ENCODE measurements at regions not wholly inside any gene's neighbourhood (a gene's known extent, or its start where the extent isn't known, plus 50 kb on each side); places are given as distances from the start of the nearest gene placed in this dataset.

DNA sequence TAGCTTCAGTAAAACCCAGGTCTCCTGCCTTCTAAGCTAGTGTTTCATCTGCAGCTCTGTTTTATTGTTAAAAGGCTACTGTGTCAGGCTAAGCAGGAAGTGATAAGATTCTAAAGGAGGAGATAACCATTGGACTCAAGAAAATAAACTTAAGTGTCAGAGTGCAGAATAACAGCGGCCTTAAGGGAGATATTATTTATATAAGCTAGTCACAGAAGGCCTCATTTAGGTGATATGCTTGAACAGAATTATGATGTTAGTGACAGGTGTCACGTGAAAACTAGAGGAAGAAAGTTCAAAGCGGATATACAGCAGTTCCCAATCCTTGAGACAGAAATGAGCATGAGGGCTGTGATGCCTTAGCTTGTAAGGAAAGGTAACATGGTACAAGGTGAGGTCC, 373.4 kb downstream of the FOXG1 start:
- Histone ChIP-seq H3K27me3 (no peaks in the 10 kb centered on the region), H3K36me3 (no peaks in the 10 kb centered on the region), H3K27ac (no peak overlapping the region), H3K4me3 (no peak overlapping the region), H3K9me3 (no peaks in the 10 kb centered on the region), H3K4me1 (no peaks in the 10 kb centered on the region)
- WGBS, result 76% methylated on average over 3 of the region's 3 CpGs
- DNase-seq (ENCODE audit: low spot score in 2 of 2), result no peak
- TF ChIP-seq POLR2AphosphoS5 (IDR thresholded peaks at IDR 0.05), result no peak
- TF ChIP-seq EP300 (IDR thresholded peaks at IDR 0.05), result no peak
- no peak for TF ChIP-seq POLR2A (IDR thresholded peaks at IDR 0.05)
- TF ChIP-seq CTCF (IDR thresholded peaks at IDR 0.05), result no peak

DNA sequence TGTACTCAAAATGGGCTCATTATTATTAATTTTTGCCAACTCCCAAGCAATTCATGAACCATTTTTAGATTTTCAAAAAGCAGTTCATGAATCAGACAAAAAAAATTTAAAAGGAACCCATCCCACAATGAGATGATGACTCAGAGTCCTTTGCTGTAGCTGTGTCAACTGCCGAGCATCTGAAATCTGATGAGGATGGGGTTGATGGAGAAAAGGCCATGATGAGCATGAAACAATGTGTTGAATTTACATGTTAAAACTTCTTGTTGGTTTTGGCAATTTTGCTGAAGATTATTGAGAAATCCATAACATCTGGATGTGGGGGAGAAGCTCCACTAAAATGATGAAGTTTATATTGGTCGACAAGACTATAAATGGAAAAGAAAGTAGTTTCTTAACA, 378.0 kb downstream of the FOXG1 start:
- H3K4me1 ChIP-seq, result no peaks in the 10 kb centered on the region
- H3K27ac ChIP-seq, result no peak overlapping the region
- WGBS, result 50% methylated on average over 2 of the region's 2 CpGs
- no peaks in the 10 kb centered on the region for H3K36me3 ChIP-seq
- no peak for TF ChIP-seq CTCF (IDR thresholded peaks at IDR 0.05)
- no peak for TF ChIP-seq POLR2AphosphoS5 (IDR thresholded peaks at IDR 0.05)
- TF ChIP-seq EP300 (IDR thresholded peaks at IDR 0.05), result no peak
- TF ChIP-seq POLR2A (IDR thresholded peaks at IDR 0.05), result no peak
- no peak for DNase-seq (ENCODE audit: low spot score in 2 of 2)
- H3K4me3 ChIP-seq, result no peak overlapping the region
- no peaks in the 10 kb centered on the region for H3K27me3 ChIP-seq
- no peaks in the 10 kb centered on the region for H3K9me3 ChIP-seq

- Histone ChIP-seq H3K4me1 (no peaks in the 10 kb centered on the region), H3K27ac (no peak overlapping the region), H3K27me3 (no peaks in the 10 kb centered on the region), H3K9me3 (no peaks in the 10 kb centered on the region), H3K4me3 (no peak overlapping the region), H3K36me3 (no peaks in the 10 kb centered on the region)
- 75% methylated on average over 2 of the region's 2 CpGs for WGBS
- TF ChIP-seq POLR2AphosphoS5 (IDR thresholded peaks at IDR 0.05), result no peak
- no peak for TF ChIP-seq POLR2A (IDR thresholded peaks at IDR 0.05)
- no peak for TF ChIP-seq EP300 (IDR thresholded peaks at IDR 0.05)
- DNase-seq (ENCODE audit: low spot score in 2 of 2), result no peak
Observed at GRCh38 chr14:29148221-29148620, 381.6 kb downstream of the FOXG1 start.

DNA sequence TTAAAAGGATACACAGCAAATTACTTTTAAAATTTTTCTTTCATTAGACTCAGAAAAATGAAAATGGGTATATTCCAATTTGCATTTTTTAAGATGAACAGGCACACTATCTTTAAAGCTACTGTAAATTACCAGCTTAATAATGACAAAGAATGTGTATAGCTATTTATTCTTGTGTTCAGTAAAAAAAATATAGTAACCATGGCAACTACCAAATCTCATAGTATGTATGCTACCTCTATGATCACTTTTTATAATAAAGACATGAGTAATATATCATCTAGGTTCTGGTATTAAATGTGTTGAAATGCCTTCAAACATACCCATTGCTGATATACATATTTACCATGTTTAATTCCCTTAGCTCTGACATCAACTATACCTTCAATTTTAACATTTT, 383.2 kb downstream of the FOXG1 start:
- H3K4me3 ChIP-seq, result no peak overlapping the region
- no peaks in the 10 kb centered on the region for H3K9me3 ChIP-seq
- no peaks in the 10 kb centered on the region for H3K4me1 ChIP-seq
- no peaks in the 10 kb centered on the region for H3K36me3 ChIP-seq
- no peak for DNase-seq (ENCODE audit: low spot score in 2 of 2)
- no peak overlapping the region for H3K27ac ChIP-seq
- TF ChIP-seq CTCF (IDR thresholded peaks at IDR 0.05) (no peak), EP300 (IDR thresholded peaks at IDR 0.05) (no peak), POLR2AphosphoS5 (IDR thresholded peaks at IDR 0.05) (no peak), POLR2A (IDR thresholded peaks at IDR 0.05) (no peak)
- H3K27me3 ChIP-seq, result no peaks in the 10 kb centered on the region

DNA sequence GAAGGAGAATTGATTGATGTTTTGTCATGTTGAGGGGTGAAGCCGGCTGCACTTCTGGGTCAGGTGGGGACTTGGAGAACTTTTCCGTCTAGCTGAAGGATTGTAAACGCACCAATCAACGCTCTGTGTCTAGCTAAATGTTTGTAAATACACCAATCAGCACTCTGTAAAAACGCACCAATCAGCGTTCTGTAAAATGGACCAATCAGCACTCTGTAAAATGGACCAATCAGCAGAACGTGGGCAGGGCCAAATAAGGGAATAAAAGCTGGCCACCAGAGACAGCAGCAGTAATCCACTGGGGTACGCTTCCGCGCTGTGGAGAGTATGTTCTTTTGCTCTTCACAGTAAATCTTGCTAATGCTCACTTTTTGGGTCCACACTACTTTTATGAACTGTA, 384.1 kb downstream of the FOXG1 start:
- DNase-seq (ENCODE audit: low spot score in 2 of 2), result no peak
- Histone ChIP-seq H3K4me3 (no peak overlapping the region), H3K4me1 (no peaks in the 10 kb centered on the region), H3K9me3 (no peaks in the 10 kb centered on the region), H3K27me3 (no peaks in the 10 kb centered on the region), H3K36me3 (no peaks in the 10 kb centered on the region), H3K27ac (no peak overlapping the region)
- no peak for TF ChIP-seq POLR2AphosphoS5 (IDR thresholded peaks at IDR 0.05)
- TF ChIP-seq CTCF (IDR thresholded peaks at IDR 0.05), result no peak
- TF ChIP-seq POLR2A (IDR thresholded peaks at IDR 0.05), result no peak
- TF ChIP-seq EP300 (IDR thresholded peaks at IDR 0.05), result no peak
- WGBS, result 94% methylated on average over 10 of the region's 10 CpGs

- Histone ChIP-seq H3K36me3 (no peaks in the 10 kb centered on the region), H3K9me3 (no peaks in the 10 kb centered on the region), H3K4me3 (no peak overlapping the region), H3K4me1 (no peaks in the 10 kb centered on the region), H3K27me3 (no peaks in the 10 kb centered on the region), H3K27ac (no peak overlapping the region)
- DNase-seq (ENCODE audit: low spot score in 2 of 2), result no peak
- TF ChIP-seq POLR2A (IDR thresholded peaks at IDR 0.05) (no peak), CTCF (IDR thresholded peaks at IDR 0.05) (no peak), POLR2AphosphoS5 (IDR thresholded peaks at IDR 0.05) (no peak), EP300 (IDR thresholded peaks at IDR 0.05) (no peak)
Observed at GRCh38 chr14:29156096-29156495, 389.5 kb downstream of the FOXG1 start.

Data from suprapubic skin (tissue), 4 donors.